ENCODE measurements at regions not wholly inside any gene's neighbourhood (a gene's known extent, or its start where the extent isn't known, plus 50 kb on each side); places are given as distances from the start of the nearest gene placed in this dataset.

DNA sequence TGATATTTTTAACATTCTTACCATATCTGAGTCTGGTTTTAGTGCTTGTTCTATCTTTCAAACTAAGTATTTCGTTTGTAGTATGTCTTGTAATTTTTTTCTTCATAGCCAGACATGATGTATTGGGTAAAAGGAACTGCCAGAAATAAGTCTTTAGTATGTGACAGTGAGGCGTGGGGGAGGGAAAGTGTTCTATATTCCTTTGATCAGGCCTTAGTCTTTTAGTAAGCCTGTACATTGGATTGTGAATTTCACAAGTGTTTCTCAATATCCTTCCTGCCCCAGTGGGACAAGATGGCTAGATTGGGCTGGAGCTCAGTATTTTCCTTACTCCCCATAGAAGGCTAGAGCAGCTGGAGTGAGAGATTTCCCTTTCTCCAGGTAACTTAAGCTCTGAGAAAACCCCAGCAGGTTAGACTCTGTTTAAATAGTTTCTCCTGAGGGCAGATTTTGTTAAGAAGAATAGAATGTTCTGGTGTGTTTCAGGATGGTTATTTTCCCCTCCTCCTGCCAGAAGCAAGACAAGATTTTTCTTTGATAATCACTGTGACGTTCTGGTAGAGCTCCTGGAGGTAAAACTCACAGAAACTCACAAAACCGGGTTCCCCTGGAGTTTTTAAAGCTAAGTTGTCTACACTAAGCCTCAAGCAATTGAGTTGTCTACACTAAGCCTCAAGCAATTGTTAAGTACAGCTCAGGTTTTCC, 140.7 kb upstream of the ARPP21 start:
- no peaks in the 10 kb centered on the region for H3K27me3 Mint-ChIP-seq
- no peaks in the 10 kb centered on the region for H3K9me3 Mint-ChIP-seq
- no peak overlapping the region for H3K4me3 Mint-ChIP-seq
- no peak overlapping the region for H3K27ac Mint-ChIP-seq
- H3K36me3 Mint-ChIP-seq, result no peaks in the 10 kb centered on the region
- no peak for DNase-seq
- no peaks in the 10 kb centered on the region for H3K4me1 Mint-ChIP-seq
- CTCF ChIA-PET, result no interaction called here

DNA sequence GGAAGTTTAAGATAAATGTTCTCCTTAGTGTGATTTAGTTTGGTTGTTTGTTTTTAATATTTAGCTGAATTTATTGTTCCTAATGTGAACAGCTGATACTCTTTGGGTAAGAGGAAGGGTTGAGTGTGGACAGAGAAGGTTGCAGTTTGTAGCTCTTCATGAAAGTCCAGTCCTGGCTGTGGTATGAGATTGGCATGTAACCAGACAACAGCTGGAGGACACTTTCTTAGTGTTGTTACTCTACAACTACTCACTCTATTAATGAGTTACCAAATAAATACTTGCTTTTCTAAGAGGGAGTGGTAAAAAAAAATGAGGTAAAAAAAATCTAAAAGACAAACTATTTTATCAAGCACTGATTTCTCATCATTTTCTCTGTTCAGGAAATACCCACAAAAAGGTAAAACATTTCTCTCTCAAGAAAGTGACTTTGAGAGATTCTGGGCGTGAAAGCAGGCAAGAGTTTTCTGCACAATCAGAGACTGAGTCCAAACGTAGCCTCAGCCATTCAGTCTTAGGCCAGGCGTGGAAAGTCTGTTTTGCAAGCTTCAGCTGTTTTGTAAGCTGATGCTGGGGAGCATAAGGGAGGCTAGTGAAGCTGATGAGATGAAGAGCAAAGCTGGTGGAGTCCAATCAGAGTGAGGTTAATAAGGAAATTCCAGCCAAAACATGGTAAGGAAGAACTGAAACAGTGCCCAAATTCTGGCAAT, 138.5 kb upstream of the ARPP21 start:
- Mint-ChIP-seq H3K36me3 (no peaks in the 10 kb centered on the region), H3K4me3 (no peak overlapping the region), H3K27ac (no peak overlapping the region), H3K4me1 (no peaks in the 10 kb centered on the region), H3K27me3 (no peaks in the 10 kb centered on the region), H3K9me3 (no peaks in the 10 kb centered on the region)
- no peak for DNase-seq
- CTCF ChIA-PET, result no interaction called here

DNA sequence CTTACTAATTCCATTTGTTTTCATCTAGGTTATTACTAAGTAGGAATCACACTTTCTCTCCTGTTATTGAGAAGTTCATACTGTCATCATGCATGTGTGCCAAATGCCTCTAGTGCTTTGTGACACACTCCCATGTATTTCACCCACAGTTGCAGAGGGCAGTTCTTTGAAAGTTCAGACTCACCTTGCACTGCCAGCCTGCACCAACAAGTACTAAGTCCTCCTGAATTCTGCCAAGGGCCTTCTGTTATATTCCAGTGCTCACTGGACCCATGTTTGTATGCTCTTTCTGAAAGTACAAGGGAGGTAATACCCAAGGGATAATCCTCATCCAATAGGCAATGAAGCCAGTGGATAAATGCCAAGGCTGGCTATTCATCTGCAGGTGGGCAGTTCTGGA, 136.6 kb upstream of the ARPP21 start:
- Mint-ChIP-seq H3K9me3 (no peaks in the 10 kb centered on the region), H3K27me3 (no peaks in the 10 kb centered on the region)
- CTCF ChIA-PET, result no interaction called here

DNA sequence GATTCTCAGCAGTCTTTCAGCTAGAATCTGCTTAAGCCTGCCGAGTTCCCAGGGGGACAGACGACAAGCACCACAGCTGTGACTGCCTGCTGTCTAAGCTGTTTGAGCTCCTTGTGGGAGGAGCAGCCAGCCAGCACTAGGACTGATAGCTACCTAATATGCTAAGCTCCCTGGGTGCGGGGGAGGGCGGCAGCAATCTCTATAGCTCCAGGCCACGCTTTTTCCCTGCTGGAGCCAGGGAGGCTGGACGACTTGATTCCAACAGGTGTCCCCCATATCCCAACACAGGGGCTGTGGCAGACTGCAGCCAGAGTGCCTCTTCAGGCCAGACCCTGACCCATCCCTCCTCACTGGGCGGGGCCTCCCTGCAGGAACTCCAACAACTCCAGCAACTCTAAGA, 134.1 kb upstream of the ARPP21 start:
- Mint-ChIP-seq H3K27ac (no peak overlapping the region), H3K4me1 (no peaks in the 10 kb centered on the region), H3K4me3 (no peak overlapping the region), H3K27me3 (no peaks in the 10 kb centered on the region), H3K36me3 (no peaks in the 10 kb centered on the region), H3K9me3 (peaks cover 2% of the 10 kb centered on the region)
- CTCF ChIA-PET, result no interaction called here
- DNase-seq, result no peak

More for the DNA sequence above, 136.6 kb upstream of the ARPP21 start:
- DNase-seq, result no peak
- H3K4me1 Mint-ChIP-seq, result no peaks in the 10 kb centered on the region
- no peak overlapping the region for H3K27ac Mint-ChIP-seq
- no peaks in the 10 kb centered on the region for H3K36me3 Mint-ChIP-seq
- no peak overlapping the region for H3K4me3 Mint-ChIP-seq

DNA sequence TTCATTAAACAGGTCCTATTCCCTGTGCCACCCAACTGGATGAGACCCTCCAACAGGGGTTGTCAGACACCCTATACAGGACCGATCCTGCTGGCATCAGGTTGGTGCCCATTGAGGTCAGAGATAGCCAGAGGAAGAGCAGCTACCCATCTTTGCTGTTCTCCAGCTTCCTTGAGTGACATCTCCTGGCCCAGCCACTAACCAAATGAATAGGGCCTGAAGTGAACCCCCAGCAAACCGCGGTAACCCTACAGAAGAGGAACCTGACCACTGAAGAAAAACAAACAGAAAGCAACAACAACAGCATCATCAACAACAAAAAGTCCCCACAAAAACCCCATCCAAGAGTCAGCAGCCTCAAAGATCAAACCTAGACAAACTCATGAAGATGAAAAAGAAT, 133.6 kb upstream of the ARPP21 start:
- peaks cover 2% of the 10 kb centered on the region for H3K9me3 Mint-ChIP-seq
- CTCF ChIA-PET, result no interaction called here
- no peak for DNase-seq
- no peak overlapping the region for H3K4me3 Mint-ChIP-seq
- no peaks in the 10 kb centered on the region for H3K4me1 Mint-ChIP-seq
- no peaks in the 10 kb centered on the region for H3K27me3 Mint-ChIP-seq
- no peak overlapping the region for H3K27ac Mint-ChIP-seq
- no peaks in the 10 kb centered on the region for H3K36me3 Mint-ChIP-seq

DNA sequence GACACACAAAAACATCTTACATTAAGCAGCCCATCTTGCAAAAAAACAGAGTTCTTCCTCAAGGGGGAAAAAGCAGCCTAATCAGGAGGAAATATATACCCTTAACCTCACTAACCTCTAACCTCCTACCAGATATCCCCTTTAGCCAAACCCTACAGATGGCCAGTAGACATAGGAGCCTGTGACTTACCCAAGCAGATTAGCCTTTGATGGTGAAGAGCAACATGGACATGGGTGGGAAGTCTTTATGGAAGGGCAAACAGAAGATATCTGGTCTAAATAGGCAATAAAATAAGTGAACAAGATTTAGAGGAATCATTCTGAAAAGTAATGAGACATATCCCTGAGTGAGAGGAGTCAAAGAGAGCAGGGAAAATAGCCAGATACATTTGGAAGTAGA, 119.4 kb upstream of the ARPP21 start:
- CTCF ChIA-PET, result no interaction called here
- Mint-ChIP-seq H3K36me3 (no peaks in the 10 kb centered on the region), H3K27ac (no peak overlapping the region), H3K9me3 (no peaks in the 10 kb centered on the region), H3K4me3 (no peak overlapping the region), H3K4me1 (no peaks in the 10 kb centered on the region), H3K27me3 (no peaks in the 10 kb centered on the region)
- no peak for DNase-seq

DNA sequence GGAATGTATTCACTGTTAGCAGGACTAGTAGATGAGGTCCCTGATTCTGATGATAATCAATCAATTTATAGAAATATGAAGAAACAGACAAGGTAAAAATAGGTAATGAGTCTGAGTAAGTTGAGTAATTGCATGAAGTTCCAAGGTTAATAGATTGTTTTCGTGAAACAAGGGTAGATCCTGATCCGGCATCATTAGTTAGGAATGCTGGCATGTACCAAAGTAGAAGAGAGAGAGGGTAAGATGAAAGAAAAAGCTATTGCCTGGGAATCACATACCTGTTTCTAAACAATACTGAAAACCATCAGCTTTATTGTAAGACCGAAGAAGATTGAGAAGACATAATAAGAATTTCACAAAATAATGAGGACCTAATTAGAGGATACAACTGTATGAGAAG, 118.1 kb upstream of the ARPP21 start:
- no peaks in the 10 kb centered on the region for H3K36me3 Mint-ChIP-seq

DNA sequence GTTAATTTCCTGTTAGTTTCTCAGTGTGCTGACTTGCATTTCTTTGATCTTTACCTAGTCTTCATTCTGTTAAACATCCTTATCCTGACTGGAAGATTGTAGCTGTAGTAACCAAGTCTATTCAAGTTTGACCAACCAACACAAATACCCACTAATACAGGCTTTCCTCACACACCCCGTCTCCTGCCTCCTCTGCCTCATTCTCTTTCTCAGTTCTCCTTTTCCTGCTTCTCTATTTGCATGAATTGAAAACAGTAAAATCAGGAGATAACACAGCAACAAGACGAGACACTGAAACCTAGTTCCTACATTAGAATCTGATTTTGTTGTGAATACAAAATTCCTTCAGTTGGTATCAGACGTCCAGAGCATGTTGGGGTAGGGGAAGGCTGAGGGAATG, 116.9 kb upstream of the ARPP21 start:
- H3K27ac Mint-ChIP-seq, result no peak overlapping the region
- H3K36me3 Mint-ChIP-seq, result no peaks in the 10 kb centered on the region

More for the DNA sequence above, 118.1 kb upstream of the ARPP21 start:
- Mint-ChIP-seq H3K27me3 (no peaks in the 10 kb centered on the region), H3K27ac (no peak overlapping the region), H3K4me3 (no peak overlapping the region), H3K9me3 (no peaks in the 10 kb centered on the region), H3K4me1 (no peaks in the 10 kb centered on the region)
- CTCF ChIA-PET, result no interaction called here
- no peak for DNase-seq

DNA sequence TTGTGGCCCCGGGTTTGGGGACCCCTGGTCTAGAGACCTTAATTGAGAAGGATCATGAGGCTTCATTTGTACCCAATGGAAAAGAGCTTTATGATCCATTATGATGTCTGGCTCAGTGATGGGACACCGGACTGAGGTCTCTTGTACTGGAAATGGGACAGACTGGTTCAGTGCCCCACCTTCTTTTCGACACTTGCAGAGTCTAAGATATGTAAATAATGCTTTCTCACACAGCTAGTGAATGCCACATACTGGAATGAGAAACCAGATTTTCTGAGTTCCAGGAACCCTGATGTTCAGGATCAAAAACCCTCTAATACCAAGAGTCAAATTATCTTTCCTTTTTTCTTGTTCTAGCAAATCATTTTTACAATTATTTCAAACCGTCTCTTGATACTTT, 116.3 kb upstream of the ARPP21 start:
- no peak overlapping the region for H3K27ac Mint-ChIP-seq
- H3K9me3 Mint-ChIP-seq, result no peaks in the 10 kb centered on the region
- no peaks in the 10 kb centered on the region for H3K36me3 Mint-ChIP-seq
- no peaks in the 10 kb centered on the region for H3K4me1 Mint-ChIP-seq
- no peak overlapping the region for H3K4me3 Mint-ChIP-seq
- no peaks in the 10 kb centered on the region for H3K27me3 Mint-ChIP-seq
- CTCF ChIA-PET, result interaction anchor here (0.6 kb wide), 1 partner anchor 253 kb away, joined by 4 read pairs; no protein-coding TSS in a partner anchor
- DNase-seq, result no peak

More for the DNA sequence above, 116.9 kb upstream of the ARPP21 start:
- H3K9me3 Mint-ChIP-seq, result no peaks in the 10 kb centered on the region
- DNase-seq, result no peak
- no peaks in the 10 kb centered on the region for H3K27me3 Mint-ChIP-seq
- no peaks in the 10 kb centered on the region for H3K4me1 Mint-ChIP-seq
- CTCF ChIA-PET, result no interaction called here
- H3K4me3 Mint-ChIP-seq, result no peak overlapping the region

DNA sequence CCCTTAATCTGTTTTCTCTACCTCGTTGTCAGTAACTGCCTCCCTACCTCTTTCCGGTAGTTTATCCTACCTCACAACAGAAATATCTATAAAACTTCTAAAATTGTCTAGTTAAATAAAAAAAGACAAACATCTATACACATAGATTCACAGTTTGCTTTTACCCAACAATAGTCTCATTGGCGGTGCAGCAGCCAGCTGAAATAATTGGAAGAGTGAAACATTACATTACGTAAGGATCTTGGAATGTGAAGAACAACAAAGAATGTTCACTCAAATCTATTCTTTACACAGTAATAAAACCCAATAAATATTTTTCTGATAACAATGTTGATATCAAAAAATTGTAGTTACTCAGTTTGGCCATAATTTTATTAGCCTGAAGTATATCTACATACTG, 115.5 kb upstream of the ARPP21 start:
- CTCF ChIA-PET, result no interaction called here
- no peaks in the 10 kb centered on the region for H3K27me3 Mint-ChIP-seq
- no peaks in the 10 kb centered on the region for H3K4me1 Mint-ChIP-seq
- no peak overlapping the region for H3K27ac Mint-ChIP-seq
- no peaks in the 10 kb centered on the region for H3K36me3 Mint-ChIP-seq
- no peak overlapping the region for H3K4me3 Mint-ChIP-seq
- no peaks in the 10 kb centered on the region for H3K9me3 Mint-ChIP-seq
- DNase-seq, result no peak

DNA sequence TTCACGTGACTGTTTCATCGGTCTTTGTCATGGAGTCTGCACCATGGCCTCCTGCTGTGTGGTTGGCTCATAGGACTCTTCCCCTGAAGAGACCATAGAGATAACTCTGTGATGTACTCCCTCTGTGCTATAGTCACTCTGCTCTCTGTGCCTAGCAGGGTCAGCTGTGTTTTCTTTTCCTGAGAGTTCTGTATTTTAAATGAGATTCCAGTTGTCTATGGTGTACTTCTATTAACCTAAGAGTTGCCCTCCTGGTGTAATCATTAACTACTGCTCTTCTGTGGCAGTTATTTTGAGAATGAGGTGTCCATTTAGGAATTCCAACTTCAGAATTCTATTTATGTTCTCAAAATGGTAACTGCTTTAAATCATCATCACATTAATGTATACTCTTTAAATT, 114.5 kb upstream of the ARPP21 start:
- H3K9me3 Mint-ChIP-seq, result no peaks in the 10 kb centered on the region
- H3K27me3 Mint-ChIP-seq, result no peaks in the 10 kb centered on the region
- H3K36me3 Mint-ChIP-seq, result no peaks in the 10 kb centered on the region
- no peak overlapping the region for H3K4me3 Mint-ChIP-seq
- no peaks in the 10 kb centered on the region for H3K4me1 Mint-ChIP-seq
- no peak overlapping the region for H3K27ac Mint-ChIP-seq
- CTCF ChIA-PET, result no interaction called here
- no peak for DNase-seq

DNA sequence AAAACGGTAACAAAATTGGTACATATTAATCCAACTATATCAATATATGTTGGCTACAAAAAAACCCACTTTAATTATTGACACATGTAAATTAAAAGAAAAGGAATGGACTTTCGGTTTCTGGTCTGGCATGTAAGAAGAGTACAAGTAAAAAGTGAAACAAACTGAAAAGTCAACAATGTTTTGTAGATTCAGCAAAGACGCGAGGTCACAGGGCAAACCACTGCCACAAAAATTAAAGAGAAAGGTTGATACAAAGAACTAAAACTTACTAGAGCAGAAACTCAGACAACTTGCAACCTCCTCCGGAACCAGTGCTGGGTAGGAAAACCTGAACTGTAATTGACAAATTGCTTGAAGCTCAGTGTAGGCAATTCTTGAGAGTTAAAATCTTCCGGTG, 110.6 kb upstream of the ARPP21 start:
- H3K9me3 Mint-ChIP-seq, result no peaks in the 10 kb centered on the region
- H3K4me3 Mint-ChIP-seq, result no peak overlapping the region
- no peaks in the 10 kb centered on the region for H3K27me3 Mint-ChIP-seq
- H3K36me3 Mint-ChIP-seq, result no peaks in the 10 kb centered on the region
- DNase-seq, result no peak
- no peak overlapping the region for H3K27ac Mint-ChIP-seq
- no peaks in the 10 kb centered on the region for H3K4me1 Mint-ChIP-seq
- CTCF ChIA-PET, result no interaction called here

DNA sequence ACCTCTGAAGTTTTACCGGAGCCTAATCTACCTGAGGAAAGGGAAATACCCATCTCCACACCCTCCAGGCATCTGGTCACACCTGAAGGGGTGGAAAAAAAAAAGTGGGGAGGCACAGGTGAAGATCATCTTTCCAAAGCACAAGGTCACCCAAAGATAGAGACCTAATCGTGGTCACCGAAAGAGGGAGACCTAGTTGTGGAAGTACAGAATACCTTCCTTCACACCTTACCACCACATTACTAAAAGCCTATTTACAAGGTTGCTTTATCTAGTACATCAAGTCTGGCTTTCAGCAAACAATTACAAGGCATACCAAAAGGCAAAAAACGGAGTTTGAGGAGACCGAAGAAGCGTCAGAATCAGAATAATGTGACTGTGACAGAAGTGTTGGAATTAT, 110.0 kb upstream of the ARPP21 start:
- Mint-ChIP-seq H3K36me3 (no peaks in the 10 kb centered on the region), H3K4me3 (no peak overlapping the region), H3K4me1 (no peaks in the 10 kb centered on the region), H3K27ac (no peak overlapping the region), H3K9me3 (no peaks in the 10 kb centered on the region), H3K27me3 (no peaks in the 10 kb centered on the region)
- CTCF ChIA-PET, result no interaction called here
- DNase-seq, result no peak

DNA sequence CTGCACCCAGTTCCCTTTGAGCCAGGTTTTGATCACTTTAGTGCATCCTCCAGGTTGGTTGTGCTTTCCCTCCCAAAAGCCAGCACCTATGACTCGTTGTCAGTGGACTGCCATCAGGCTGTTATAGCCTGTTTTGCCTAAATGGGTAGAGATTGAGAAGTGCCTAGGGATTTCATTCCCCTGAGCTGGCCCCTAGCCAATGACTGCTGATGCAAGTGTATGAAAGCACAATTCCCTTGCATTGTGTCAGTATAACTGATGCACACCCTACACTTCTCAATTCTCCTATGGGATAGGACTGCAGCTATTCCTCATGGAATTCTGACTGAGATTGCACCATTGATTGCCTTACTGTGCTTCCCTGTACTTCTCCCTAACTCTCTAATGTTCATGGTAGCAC, 102.1 kb upstream of the ARPP21 start:
- no peaks in the 10 kb centered on the region for H3K4me1 Mint-ChIP-seq
- no peaks in the 10 kb centered on the region for H3K36me3 Mint-ChIP-seq
- no peak overlapping the region for H3K27ac Mint-ChIP-seq
- no peak for DNase-seq
- CTCF ChIA-PET, result no interaction called here
- H3K27me3 Mint-ChIP-seq, result no peaks in the 10 kb centered on the region
- H3K9me3 Mint-ChIP-seq, result no peaks in the 10 kb centered on the region
- H3K4me3 Mint-ChIP-seq, result no peak overlapping the region

DNA sequence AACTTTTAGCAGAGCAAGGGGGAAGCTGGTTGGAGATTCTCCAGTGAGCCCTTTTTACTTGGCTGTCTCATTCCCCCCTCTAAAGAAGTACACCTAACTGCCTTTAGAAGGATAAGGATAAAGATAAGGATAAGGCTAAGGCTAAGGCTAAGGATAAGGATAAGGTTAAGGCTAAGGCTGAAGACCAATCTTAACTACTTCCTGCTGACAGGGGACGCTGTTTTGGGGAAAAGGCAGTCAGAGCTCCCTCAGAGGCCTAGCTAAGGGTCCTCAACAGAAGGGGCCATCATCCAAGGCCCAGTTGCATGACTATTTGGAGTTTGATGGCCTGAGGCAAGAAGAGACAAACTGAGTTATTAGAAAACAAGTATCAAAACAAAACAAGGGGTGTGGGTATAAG, 94.3 kb upstream of the ARPP21 start:
- DNase-seq, result no peak
- CTCF ChIA-PET, result no interaction called here
- Mint-ChIP-seq H3K27ac (no peak overlapping the region), H3K4me1 (no peaks in the 10 kb centered on the region), H3K27me3 (no peaks in the 10 kb centered on the region), H3K4me3 (no peak overlapping the region), H3K36me3 (no peaks in the 10 kb centered on the region), H3K9me3 (no peaks in the 10 kb centered on the region)
